ENCODE measurements at regions not wholly inside any gene's neighbourhood (a gene's known extent, or its start where the extent isn't known, plus 50 kb on each side); places are given as distances from the start of the nearest gene placed in this dataset.

GRCh38 chr15:53397041-53397616, 362.3 kb downstream of the WDR72 start:
- H3K9me3 ChIP-seq (ENCODE audit: low read length), result no peaks in the 10 kb centered on the region
- TF ChIP-seq, protein P1, sequence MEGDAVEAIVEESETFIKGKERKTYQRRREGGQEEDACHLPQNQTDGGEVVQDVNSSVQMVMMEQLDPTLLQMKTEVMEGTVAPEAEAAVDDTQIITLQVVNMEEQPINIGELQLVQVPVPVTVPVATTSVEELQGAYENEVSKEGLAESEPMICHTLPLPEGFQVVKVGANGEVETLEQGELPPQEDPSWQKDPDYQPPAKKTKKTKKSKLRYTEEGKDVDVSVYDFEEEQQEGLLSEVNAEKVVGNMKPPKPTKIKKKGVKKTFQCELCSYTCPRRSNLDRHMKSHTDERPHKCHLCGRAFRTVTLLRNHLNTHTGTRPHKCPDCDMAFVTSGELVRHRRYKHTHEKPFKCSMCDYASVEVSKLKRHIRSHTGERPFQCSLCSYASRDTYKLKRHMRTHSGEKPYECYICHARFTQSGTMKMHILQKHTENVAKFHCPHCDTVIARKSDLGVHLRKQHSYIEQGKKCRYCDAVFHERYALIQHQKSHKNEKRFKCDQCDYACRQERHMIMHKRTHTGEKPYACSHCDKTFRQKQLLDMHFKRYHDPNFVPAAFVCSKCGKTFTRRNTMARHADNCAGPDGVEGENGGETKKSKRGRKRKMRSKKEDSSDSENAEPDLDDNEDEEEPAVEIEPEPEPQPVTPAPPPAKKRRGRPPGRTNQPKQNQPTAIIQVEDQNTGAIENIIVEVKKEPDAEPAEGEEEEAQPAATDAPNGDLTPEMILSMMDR (IDR thresholded peaks at IDR 0.05; ENCODE audit: low read length), result no peak
- TF ChIP-seq EZH2 (IDR thresholded peaks at IDR 0.05; ENCODE audit: borderline replicate concordance, low read length), result no peak
- no peak overlapping the region for H2AFZ ChIP-seq (ENCODE audit: low read length)
- H3K9me2 ChIP-seq (ENCODE audit: low read depth, low read length), result no peaks in the 10 kb centered on the region
- no peak overlapping the region for H3K4me2 ChIP-seq (ENCODE audit: low read length)
- H3K4me3 ChIP-seq (ENCODE audit: low read depth, low read length, poor library complexity, severe bottlenecking), result no peak overlapping the region
- H3K27me3 ChIP-seq (ENCODE audit: insufficient read depth, low read length), result no peaks in the 10 kb centered on the region
- H4K20me1 ChIP-seq (ENCODE audit: insufficient read depth, low read length), result no peaks in the 10 kb centered on the region
- H3K36me3 ChIP-seq (ENCODE audit: insufficient read depth, low read length), result no peaks in the 10 kb centered on the region
- no peaks in the 10 kb centered on the region for H3K4me1 ChIP-seq (ENCODE audit: insufficient read depth, low read length, severe bottlenecking)
- H3K9ac ChIP-seq (ENCODE audit: low read length), result no peak overlapping the region
- no peak overlapping the region for H3K27ac ChIP-seq (ENCODE audit: low read depth, low read length, poor library complexity, severe bottlenecking)
- H3F3A ChIP-seq (ENCODE audit: insufficient read depth, low read length), result no peaks in the 10 kb centered on the region
- no peaks in the 10 kb centered on the region for H3K79me2 ChIP-seq (ENCODE audit: insufficient read depth, low read length)

DNA sequence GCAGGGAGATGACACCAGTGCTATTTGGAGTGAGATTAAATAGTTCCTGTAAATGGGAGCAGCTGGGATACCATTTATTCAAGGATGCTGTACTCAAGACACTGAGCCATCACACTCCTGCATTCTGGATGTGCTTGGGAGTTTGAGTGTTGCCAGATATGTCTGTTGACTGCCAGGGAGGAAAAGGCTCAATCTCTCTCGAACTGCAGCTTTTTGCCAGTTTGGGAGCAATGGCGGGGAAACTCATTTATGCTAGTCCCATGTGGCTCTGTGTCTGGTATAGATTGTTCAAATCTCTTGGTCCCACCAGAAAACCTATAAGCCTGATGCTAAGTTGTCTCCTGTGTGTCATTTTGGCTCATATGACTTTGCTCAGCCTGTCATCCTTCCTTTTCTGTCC, 363.6 kb downstream of the WDR72 start:
- no peaks in the 10 kb centered on the region for H4K20me1 ChIP-seq (ENCODE audit: insufficient read depth, low read length)
- no peaks in the 10 kb centered on the region for H3K4me1 ChIP-seq (ENCODE audit: insufficient read depth, low read length, severe bottlenecking)
- no peaks in the 10 kb centered on the region for H3F3A ChIP-seq (ENCODE audit: insufficient read depth, low read length)
- no peak overlapping the region for H3K4me2 ChIP-seq (ENCODE audit: low read length)
- no peak overlapping the region for H3K4me3 ChIP-seq (ENCODE audit: low read depth, low read length, poor library complexity, severe bottlenecking)
- no peaks in the 10 kb centered on the region for H3K36me3 ChIP-seq (ENCODE audit: insufficient read depth, low read length)
- H3K9me2 ChIP-seq (ENCODE audit: low read depth, low read length), result no peaks in the 10 kb centered on the region
- H2AFZ ChIP-seq (ENCODE audit: low read length), result no peak overlapping the region
- TF ChIP-seq, protein P1 (IDR thresholded peaks at IDR 0.05; ENCODE audit: low read length), result no peak
- no peak for TF ChIP-seq EZH2 (IDR thresholded peaks at IDR 0.05; ENCODE audit: borderline replicate concordance, low read length)
- no peak overlapping the region for H3K27ac ChIP-seq (ENCODE audit: low read depth, low read length, poor library complexity, severe bottlenecking)
- no peak overlapping the region for H3K9ac ChIP-seq (ENCODE audit: low read length)
- H3K79me2 ChIP-seq (ENCODE audit: insufficient read depth, low read length), result no peaks in the 10 kb centered on the region
- no peaks in the 10 kb centered on the region for H3K27me3 ChIP-seq (ENCODE audit: insufficient read depth, low read length)
- H3K9me3 ChIP-seq (ENCODE audit: low read length), result no peaks in the 10 kb centered on the region

DNA sequence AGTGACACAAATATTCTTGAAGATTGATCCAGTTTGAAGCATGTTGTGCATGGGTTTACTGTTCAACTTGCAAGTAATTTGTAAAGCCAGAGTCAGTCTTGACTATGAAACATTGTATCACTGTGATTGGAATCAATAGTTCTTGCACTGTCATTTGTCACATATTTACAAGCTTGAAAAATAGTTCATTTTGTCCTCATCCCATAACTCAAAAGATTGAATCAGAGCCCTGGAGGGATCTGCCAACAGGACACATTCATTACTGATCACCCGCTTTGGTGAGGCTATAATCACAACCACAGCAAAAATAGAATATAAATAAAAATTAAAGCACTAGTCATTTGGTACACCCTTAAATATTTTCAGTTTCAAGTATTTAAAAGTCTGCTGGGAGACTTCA, 368.9 kb downstream of the WDR72 start:
- no peaks in the 10 kb centered on the region for H3K36me3 ChIP-seq (ENCODE audit: insufficient read depth, low read length)
- no peaks in the 10 kb centered on the region for H3K4me1 ChIP-seq (ENCODE audit: insufficient read depth, low read length, severe bottlenecking)
- H3K27ac ChIP-seq (ENCODE audit: low read depth, low read length, poor library complexity, severe bottlenecking), result no peak overlapping the region
- no peaks in the 10 kb centered on the region for H3F3A ChIP-seq (ENCODE audit: insufficient read depth, low read length)
- H2AFZ ChIP-seq (ENCODE audit: low read length), result no peak overlapping the region
- no peak overlapping the region for H3K4me3 ChIP-seq (ENCODE audit: low read depth, low read length, poor library complexity, severe bottlenecking)
- no peaks in the 10 kb centered on the region for H4K20me1 ChIP-seq (ENCODE audit: insufficient read depth, low read length)
- H3K27me3 ChIP-seq (ENCODE audit: insufficient read depth, low read length), result no peaks in the 10 kb centered on the region
- TF ChIP-seq EZH2 (IDR thresholded peaks at IDR 0.05; ENCODE audit: borderline replicate concordance, low read length), result no peak
- TF ChIP-seq, protein P1 (IDR thresholded peaks at IDR 0.05; ENCODE audit: low read length), result no peak
- H3K4me2 ChIP-seq (ENCODE audit: low read length), result no peak overlapping the region
- no peaks in the 10 kb centered on the region for H3K9me2 ChIP-seq (ENCODE audit: low read depth, low read length)
- no peak overlapping the region for H3K9ac ChIP-seq (ENCODE audit: low read length)
- H3K79me2 ChIP-seq (ENCODE audit: insufficient read depth, low read length), result no peaks in the 10 kb centered on the region
- no peaks in the 10 kb centered on the region for H3K9me3 ChIP-seq (ENCODE audit: low read length)

Measured in OCI-LY1 (cell line).